Stomach (tissue), 8 donors: ENCODE measurements at regions not wholly inside any gene's neighbourhood (a gene's known extent, or its start where the extent isn't known, plus 50 kb on each side); places are given as distances from the start of the nearest gene placed in this dataset.

Source experiments
- DNase-seq, 2 donors: peaks; one replicate each; pipeline versions ENCODE4 v3.0.0 to v3.0.0-alpha.2; 2013 to 2019
- H3K27ac ChIP-seq, 5 donors: fragments of 200-600 bp in 4 of 5; sonication (generic) in 4 of 5; one replicate each; pipeline ENCODE4 v1.5.1; 2013 to 2019; ENCODE audit warnings: mild to moderate bottlenecking in 1 of 5, moderate library complexity in 1 of 5
- H3K27me3 ChIP-seq, 3 donors: fragments of 200-600 bp; sonication (generic); one replicate each; pipeline ENCODE4 v1.5.1; 2017 to 2019; ENCODE audit warnings: mixed run types in 1 of 3
- H3K36me3 ChIP-seq, 4 donors: fragments of 200-600 bp; sonication (generic); 1 replicate in 3 of 4; 2 replicates in 1 of 4; pipeline ENCODE4 v1.5.1; 2016 to 2019
- H3K4me1 ChIP-seq, 4 donors: fragments of 200-600 bp; sonication (generic); one replicate each; pipeline ENCODE4 v1.5.1; 2016 to 2019
- H3K4me3 ChIP-seq, 4 donors: fragments of 200-600 bp; sonication (generic) in 3 of 4; one replicate each; pipeline ENCODE4 v1.5.1; 2016 to 2019; ENCODE audit warnings: mild to moderate bottlenecking in 1 of 4
- H3K9me3 ChIP-seq, 4 donors: fragments of 200-600 bp; sonication (generic); one replicate each; pipeline ENCODE4 v1.5.1; 2016 to 2019
- CTCF ChIP-seq, 7 experiments: fragments of 450-650 bp in 4 of 7; fragments of 200-600 bp in 3 of 7; sonication (generic) in 3 of 7; IDR thresholded peaks; one replicate each; pipeline ENCODE4 v1.5.1; 2016 to 2019; ENCODE audit warnings: antibody characterized with exemption in 7 of 7, control low read depth in 2 of 7, mild to moderate bottlenecking in 1 of 7
- EP300 ChIP-seq: sonication (generic); formaldehyde crosslinking; IDR thresholded peaks from one replicate; pipeline ENCODE4 v1.6.1; 2017; ENCODE audit warnings: antibody characterized with exemption
- POLR2A ChIP-seq, 4 donors: fragments of 450-650 bp; IDR thresholded peaks; one replicate each; pipeline ENCODE4 v1.6.1; 2016; ENCODE audit warnings: antibody characterized with exemption in 4 of 4, control low read depth in 2 of 4, mild to moderate bottlenecking in 1 of 4, moderate library complexity in 1 of 4
- POLR2AphosphoS5 ChIP-seq, 3 donors: sonication (generic); formaldehyde crosslinking; IDR thresholded peaks; one replicate each; pipeline ENCODE4 v1.6.1; 2016; ENCODE audit warnings: antibody characterized with exemption in 3 of 3
- WGBS, 5 donors: extraction: QIAGEN DNeasy Blood & Tissue Kit in 3 of 5; methylation state at CpG; one replicate each; pipeline versions ENCODE4 v1.1.5 to v1.1.7; 2013 to 2018; 5-methylcytosine and 5-hydroxymethylcytosine counted together
- intact Hi-C: fragments of 100-400 bp; cut with DNase I; formaldehyde crosslinking; loops from one replicate; pipeline ENCODE4 v1.15.1; 2023; ENCODE audit warnings: low total_unique reads
- donor health status: healthy with polysubstance abuse.
- donor health status: Bipolar disorder and iron deficiency.
- donor health status: healthy.

- Histone ChIP-seq H3K36me3 (no peaks in the 10 kb centered on the region), H3K4me1 (no peaks in the 10 kb centered on the region), H3K9me3 (peaks cover 0 to 4% (median 0%) of the 10 kb centered on the region in 4 donors), H3K27me3 (no peaks in the 10 kb centered on the region), H3K27ac (no peak overlapping the region), H3K4me3 (no peak overlapping the region)
- 87 to 95% (median 95%) methylated on average over 2 of the region's 2 CpGs for WGBS, 5 donors
- no peak for DNase-seq
- intact Hi-C loops, result no loop called here
- TF ChIP-seq POLR2A (IDR thresholded peaks at IDR 0.05) (no peak), CTCF (IDR thresholded peaks at IDR 0.05) (no peak), EP300 (no peak), POLR2AphosphoS5 (IDR thresholded peaks at IDR 0.05) (no peak)
Measured at GRCh38 chr13:58406545-58406944, 775.0 kb downstream of the PCDH17 start.

DNA sequence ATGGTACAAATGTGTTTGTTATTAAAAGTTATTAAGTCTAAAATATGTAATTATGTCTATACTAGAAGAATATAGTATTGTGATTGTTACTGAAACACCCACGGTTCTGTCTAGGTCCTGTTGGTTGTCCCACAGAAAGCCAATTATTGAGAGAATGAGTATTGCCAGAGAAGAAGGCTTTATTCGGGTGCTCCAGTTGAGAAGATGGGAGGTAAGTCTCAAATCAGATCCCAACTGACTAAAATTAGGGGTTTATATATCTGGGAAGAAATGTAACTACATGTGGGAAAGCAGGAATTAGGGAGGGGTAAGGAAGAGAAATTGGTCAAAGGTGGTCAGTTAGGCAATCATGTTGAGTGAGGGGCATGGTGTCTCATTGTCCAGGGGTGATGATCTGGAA, 798.4 kb downstream of the PCDH17 start:
- WGBS, 5 donors, result 87 to 96% (median 91%) methylated on average over 2 of the region's 2 CpGs
- no peaks in the 10 kb centered on the region for H3K27me3 ChIP-seq
- no peaks in the 10 kb centered on the region for H3K36me3 ChIP-seq
- H3K4me3 ChIP-seq, result no peak overlapping the region
- H3K9me3 ChIP-seq, result peaks cover 0 to 18% (median 8%) of the 10 kb centered on the region in 4 donors
- intact Hi-C loops, result no loop called here
- TF ChIP-seq POLR2AphosphoS5 (IDR thresholded peaks at IDR 0.05), result no peak
- no peak for TF ChIP-seq CTCF (IDR thresholded peaks at IDR 0.05)
- TF ChIP-seq POLR2A (IDR thresholded peaks at IDR 0.05), result no peak
- no peak for TF ChIP-seq EP300
- DNase-seq, result no peak
- no peaks in the 10 kb centered on the region for H3K4me1 ChIP-seq
- no peak overlapping the region for H3K27ac ChIP-seq

DNA sequence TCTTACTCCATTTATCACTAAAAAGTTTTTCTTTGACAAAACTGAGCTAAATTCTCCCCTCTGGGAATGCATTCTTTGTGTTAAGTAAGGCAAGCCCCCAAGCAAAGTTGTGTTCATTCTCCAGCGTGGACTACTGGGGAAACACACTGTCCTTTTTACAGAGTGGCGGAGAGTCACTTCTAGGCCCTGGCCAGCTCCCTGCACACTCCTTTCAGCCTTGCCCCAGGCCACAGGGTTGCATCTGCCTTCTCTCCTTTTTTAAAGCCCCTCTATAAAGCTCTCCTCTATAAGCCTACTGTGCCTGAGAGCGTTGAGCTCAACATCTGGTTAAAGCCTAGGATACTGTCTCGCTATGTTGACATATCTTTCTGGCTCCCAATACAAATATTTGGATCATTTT, 803.4 kb downstream of the PCDH17 start:
- Histone ChIP-seq H3K4me3 (no peak overlapping the region), H3K27ac (no peak overlapping the region), H3K36me3 (no peaks in the 10 kb centered on the region), H3K4me1 (no peaks in the 10 kb centered on the region), H3K9me3 (peaks cover 0 to 4% (median 2%) of the 10 kb centered on the region in 4 donors), H3K27me3 (no peaks in the 10 kb centered on the region)
- 64 to 73% (median 70%) methylated on average over 4 of the region's 4 CpGs for WGBS, 5 donors
- intact Hi-C loops, result no loop called here
- TF ChIP-seq EP300, result no peak
- TF ChIP-seq POLR2AphosphoS5 (IDR thresholded peaks at IDR 0.05), result no peak
- no peak for TF ChIP-seq POLR2A (IDR thresholded peaks at IDR 0.05)
- TF ChIP-seq CTCF (IDR thresholded peaks at IDR 0.05), result no peak
- no peak for DNase-seq

GRCh38 chr13:58437427-58437826, 805.9 kb downstream of the PCDH17 start:
- intact Hi-C loops, result no loop called here
- H3K4me1 ChIP-seq, result no peaks in the 10 kb centered on the region
- WGBS, 5 donors, result 74 to 82% (median 81%) methylated on average over 5 of the region's 5 CpGs
- no peaks in the 10 kb centered on the region for H3K27me3 ChIP-seq
- no peak overlapping the region for H3K27ac ChIP-seq
- no peak for DNase-seq
- H3K4me3 ChIP-seq, result no peak overlapping the region
- H3K9me3 ChIP-seq, result no peaks in the 10 kb centered on the region
- H3K36me3 ChIP-seq, result no peaks in the 10 kb centered on the region
- no peak for TF ChIP-seq CTCF (IDR thresholded peaks at IDR 0.05)
- TF ChIP-seq POLR2A (IDR thresholded peaks at IDR 0.05), result no peak
- no peak for TF ChIP-seq POLR2AphosphoS5 (IDR thresholded peaks at IDR 0.05)
- no peak for TF ChIP-seq EP300
